ENCODE measurements at regions not wholly inside any gene's neighbourhood (a gene's known extent, or its start where the extent isn't known, plus 50 kb on each side); places are given as distances from the start of the nearest gene placed in this dataset.
"Not testable (repeated sequence)": the region's sequence is repeated elsewhere in the genome, so short reads cannot be mapped to it uniquely, and the experiment has no call there.

DNA sequence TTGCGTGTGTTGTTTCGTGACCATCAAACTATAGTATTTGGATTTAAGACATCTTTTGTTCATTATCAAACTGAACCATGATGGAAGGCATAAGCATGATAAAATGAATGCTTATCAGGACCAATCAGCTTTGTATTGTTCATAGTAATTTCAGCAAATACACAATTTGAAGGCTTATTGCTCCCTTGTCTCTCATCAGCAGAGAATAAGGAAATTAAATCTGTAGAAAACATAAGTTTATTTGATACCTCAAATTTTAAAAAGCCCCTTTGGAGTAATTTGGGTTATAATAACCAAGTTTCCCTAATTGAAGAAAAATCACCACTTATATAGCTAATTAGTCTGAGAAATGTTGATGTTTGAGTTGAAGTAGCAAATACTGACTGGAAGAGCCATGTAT lies 705.7 kb downstream of the NUP35 start:
- DNase-seq: no peak

GRCh38 chr2:183837157-183837556 lies 712.9 kb downstream of the NUP35 start:
- no peak for DNase-seq

- no peak for DNase-seq
These were observed 714.1 kb downstream of the NUP35 start for GRCh38 chr2:183838295-183838694.

- no peak for DNase-seq
These were observed 715.9 kb downstream of the NUP35 start for GRCh38 chr2:183840061-183840584.

GRCh38 chr2:183849826-183850225 lies 725.6 kb downstream of the NUP35 start:
- DNase-seq: not testable (repeated sequence)

DNA sequence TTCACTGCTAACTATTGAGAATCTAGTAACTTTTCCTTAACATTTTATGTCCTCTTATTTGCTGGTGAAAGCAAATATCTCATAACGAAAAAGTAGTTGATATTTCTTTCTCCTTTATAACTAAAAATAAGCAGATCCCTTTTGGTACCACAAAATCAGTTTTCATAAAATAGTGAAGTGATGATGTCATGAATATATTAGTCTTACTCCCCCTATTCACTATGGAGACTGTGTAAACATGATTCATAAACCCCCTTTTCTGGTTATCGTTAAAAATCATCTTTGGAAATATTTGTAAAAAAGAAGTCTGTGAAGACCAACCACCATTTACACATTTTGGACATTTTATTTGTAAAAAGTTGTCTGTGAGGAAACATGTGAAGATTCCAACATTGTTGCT lies 734.9 kb downstream of the NUP35 start:
- no peak for DNase-seq

DNA sequence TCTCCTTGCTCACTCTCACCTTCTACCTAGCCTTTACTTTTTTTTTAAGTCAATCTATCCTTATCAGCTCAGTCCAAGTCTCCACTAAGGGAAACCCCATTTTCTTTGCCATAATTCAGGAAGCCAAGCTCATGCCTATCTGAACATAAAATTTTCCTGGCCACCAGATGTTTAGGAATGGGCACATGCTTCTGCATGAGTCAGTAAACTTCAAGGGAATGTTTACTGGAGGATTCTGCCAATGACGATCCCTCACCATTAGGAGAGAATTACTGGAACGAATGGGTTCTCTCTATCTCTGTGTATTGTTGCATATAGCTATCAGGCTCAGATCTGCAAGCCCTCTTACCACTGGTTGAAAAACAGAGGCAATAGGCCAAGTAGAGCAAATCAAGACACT lies 731.7 kb upstream of the ZNF804A start:
- no peak for DNase-seq

- DNase-seq: no peak
These were observed 731.1 kb upstream of the ZNF804A start for GRCh38 chr2:183867206-183867605.

DNA sequence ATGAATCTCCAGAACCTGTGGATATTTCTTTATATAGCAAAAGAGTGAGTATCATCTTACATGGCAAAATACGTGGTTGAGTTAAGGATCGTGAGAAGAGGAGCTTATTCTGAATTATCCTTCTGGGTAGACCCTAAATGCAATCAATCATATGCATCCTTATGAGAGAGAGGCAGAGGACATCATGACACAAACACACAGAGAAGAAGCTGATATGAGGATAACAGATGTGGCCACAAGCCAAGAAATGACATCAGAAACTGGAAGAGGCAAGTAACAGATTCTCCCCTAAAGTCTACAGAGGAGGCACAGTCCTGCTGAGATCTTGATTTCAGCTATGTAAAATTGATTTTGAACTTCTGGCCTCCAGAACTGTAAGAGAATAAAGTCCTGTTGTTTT lies 730.2 kb upstream of the ZNF804A start:
- no peak for DNase-seq

DNA sequence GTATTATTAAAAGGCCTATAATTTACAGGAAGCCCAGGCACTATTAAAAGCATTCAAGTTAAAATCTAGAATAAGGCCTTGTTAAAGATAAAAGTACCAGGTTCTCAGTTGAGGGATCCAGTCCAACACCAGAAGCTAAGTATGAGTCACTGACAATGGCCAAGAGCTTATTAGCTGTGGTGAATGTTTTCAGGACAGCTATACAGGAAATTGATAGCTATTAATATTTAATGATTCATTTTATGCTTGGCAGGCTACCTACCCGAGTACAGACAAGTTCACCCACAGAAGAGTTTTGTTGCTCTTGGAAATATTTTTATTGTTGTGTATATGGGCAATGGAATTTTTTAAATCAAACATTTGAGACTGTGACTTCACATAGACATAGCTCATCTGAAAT lies 729.6 kb upstream of the ZNF804A start:
- no peak for DNase-seq

- DNase-seq: no peak
These were observed 726.2 kb upstream of the ZNF804A start for GRCh38 chr2:183872131-183872530.

DNA sequence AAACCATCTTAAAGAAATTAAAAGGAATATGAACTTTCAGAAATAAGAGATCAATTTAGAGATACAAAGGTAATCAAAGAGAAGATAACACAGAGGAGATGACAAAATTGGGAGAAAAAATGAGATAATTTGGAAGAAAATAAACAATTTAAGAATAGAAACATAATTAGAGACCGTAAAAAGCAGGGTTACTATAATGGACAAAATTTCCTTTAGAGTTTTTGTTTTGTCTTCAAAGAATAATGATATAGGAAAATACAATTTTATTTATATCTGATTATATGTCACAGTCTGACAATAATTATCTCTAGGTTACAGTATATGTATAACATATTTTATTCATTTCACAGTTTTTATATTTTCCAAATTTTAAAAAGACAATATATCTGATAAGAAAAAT lies 716.4 kb upstream of the ZNF804A start:
- DNase-seq: no peak

DNA sequence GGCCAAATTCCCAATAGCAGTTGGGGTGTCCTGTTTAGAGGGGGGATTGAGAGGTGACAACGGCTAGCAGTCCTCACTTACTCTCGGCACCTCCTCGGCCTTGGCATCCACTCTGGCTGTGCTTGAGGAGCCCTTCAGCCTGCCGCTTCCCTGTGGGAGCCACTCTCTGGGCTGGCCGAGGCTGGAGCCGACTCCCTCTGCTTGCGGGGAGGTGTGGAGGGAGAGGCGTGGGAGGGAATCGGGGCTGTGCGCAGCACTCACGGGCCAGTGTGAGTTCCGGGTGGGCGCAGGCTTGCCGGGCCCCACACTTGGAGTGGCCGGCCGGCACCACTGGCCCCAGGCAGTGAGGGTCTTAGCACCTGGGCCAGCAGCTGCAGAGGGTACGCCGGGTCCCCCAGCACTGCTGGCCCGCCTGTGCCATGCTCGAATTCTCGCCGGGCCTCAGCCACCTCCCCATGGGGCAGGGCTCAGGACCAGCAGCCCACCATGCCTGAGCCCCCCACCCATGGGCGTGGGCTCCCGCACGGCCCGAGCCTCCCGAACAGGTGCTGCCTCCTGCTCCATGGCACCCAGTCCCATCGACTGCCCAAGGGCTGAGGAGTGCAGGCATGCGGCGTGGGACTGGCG lies 705.9 kb upstream of the ZNF804A start:
- DNase-seq: no peak

DNA sequence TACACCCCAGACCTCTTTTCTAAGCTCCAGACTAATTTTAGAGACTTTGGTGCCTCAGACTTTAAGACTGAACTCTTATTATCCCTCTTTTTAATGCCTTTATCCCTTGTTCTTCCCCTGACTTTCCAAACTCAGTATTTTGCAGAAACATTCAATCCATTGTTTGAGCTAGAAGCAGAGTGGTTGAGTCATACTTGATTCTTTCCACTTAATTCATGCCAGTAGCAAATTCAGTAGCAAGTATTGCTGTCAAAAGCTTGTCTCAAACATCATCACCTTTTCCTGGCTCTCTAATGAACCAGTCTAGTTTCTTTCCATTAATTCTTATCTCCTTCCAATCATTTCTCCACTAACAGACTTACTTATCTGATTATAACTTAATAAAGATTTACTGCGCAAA lies 699.7 kb upstream of the ZNF804A start:
- DNase-seq: no peak

GRCh38 chr2:183901931-183902330 lies 696.4 kb upstream of the ZNF804A start:
- DNase-seq: no peak

DNA sequence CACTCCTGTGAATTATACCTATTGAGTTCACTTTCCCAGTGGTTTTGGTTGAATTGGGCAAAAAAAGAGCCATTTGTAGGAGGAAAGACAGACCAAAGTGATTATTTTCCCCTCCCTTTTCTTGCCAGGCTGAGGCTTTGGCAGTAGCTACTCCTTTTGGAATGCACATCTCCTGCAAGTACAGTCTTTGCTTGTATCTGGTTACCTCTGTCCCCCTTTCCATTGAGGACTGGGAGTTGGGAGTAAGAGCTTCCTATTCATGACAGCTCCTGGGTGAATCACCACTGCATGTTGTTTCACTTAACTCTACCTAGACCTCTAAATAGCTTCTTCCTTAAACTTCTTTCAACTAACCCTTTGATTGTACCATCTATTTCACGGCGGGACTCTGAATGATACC lies 695.3 kb upstream of the ZNF804A start:
- no peak for DNase-seq

DNA sequence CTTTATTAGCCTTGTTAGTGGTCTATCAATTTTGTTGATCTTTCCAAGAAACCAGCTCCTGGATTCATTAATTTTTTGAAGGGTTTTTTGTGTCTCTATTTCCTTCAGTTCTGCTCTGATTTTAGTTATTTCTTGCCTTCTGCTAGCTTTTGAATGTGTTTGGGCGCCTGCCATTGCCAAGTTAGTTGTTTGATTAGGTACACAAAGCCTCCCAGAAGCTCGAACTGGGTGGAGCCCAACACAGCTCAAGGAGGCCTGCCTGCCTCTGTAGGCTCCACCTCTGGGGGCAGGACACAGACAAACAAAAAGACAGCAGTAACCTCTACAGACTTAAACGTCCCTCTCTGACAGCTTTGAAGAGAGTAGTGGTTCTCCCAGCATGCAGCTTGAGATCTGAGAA lies 682.3 kb upstream of the ZNF804A start:
- not testable (repeated sequence) for DNase-seq

GRCh38 chr2:183919167-183919566 lies 679.2 kb upstream of the ZNF804A start:
- no peak for DNase-seq

DNA sequence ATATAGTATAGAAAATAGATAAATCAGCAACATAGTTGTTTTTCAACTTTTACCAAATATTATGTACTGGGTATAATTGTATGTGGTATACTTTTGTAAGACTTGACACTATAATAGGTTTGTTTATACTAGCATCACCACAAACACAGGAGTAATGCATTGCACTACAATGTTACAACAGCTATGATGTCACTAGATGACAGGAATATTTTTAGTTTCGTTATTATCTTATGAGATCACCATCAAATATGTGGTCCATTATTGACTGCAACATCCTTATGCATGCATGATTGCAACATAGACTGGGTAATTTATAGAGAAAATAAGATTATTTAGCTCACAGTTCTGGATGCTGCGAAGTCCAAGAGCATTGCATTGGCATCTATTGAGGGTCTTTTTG lies 678.4 kb upstream of the ZNF804A start:
- DNase-seq: no peak

- no peak for DNase-seq
These were observed 673.0 kb upstream of the ZNF804A start for GRCh38 chr2:183925281-183925680.

- no peak for DNase-seq
These were observed 671.9 kb upstream of the ZNF804A start for GRCh38 chr2:183926433-183926832.

DNA sequence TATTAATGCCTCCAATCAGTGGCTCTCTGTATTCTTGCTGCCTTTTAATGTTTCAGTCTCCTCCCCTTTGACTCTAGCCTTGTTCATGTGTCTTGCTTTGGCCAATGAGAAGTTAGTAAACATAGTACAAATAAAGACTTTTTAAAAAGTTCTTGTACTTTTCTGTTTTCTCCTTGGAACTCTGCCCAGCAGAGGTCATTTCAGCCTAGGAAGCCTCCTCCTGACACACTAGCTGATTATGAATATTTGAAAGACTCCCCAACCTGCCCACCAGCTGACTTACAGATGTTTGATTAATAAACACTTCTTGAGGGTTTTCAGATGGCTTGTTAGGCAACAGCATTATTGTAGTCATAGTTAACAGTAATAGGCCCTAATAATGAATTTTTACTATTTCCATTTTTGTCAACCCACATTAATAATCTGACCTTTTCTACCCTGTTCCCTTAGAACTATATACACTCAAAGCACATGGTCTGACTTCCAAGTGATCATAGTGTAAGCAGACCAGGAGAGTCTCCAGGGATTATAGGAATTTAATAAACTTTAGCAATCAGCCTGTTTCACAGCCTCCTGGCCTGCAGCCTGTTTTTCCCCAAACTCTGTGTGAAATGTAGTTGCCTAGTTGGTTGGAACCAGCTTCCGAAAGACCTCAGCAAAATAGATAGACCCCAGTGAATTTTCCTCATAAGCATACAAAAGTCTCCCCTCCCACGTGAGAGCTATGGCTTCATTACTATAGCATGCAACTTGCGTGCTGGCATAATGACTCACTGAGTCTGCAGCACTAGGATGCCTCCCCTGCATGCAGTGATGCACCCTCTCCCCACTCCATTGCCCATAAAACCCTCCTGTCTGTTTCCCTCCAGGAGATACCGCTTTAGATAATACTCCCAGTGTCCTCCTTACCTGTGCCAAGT lies 670.7 kb upstream of the ZNF804A start:
- DNase-seq: no peak

DNA sequence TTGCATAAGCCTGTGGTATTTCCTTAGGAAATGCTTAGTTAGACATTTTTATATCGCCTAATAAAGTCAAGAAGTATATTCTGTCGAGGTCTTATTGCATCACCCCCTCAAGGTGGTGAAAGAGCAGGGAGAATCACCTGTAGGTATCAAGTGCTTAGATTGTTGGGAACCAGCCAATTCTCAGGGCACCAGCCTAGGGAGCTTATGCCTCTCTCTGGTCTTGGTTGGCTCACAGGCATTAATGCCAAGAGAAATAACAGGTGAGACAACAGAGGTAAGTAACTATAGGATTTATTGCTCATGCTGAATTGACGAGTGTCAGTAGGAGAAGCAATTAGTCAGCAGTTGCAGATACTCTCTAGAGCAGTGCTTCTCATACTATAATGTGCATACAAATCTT lies 663.3 kb upstream of the ZNF804A start:
- no peak for DNase-seq

DNA sequence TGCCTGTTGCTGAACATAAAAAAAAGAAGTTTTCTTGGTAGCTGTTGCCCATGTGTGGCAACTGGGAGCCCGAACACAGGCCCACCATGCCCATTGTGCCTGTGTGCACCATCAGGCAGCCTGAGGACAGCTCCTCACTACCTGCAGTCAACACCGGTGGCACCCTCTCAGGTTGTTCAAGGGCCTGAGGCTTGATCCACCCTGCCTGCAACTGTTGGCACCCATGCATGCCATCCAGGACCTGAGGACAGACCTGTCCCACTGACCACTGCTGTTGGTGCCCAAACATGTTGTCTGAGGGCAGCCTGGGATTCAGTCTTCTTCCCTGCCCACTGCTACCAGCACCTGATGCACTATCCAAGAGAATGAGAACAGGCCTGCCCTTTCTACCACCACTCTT lies 661.1 kb upstream of the ZNF804A start:
- DNase-seq: no peak

Measured in hematopoietic multipotent progenitor cell treated with erythropoietin and hydrocortisone succinate and interleukin-3 and kit ligand, for 6 days (in vitro differentiated cells).